ENCODE measurements at regions not wholly inside any gene's neighbourhood (a gene's known extent, or its start where the extent isn't known, plus 50 kb on each side); places are given as distances from the start of the nearest gene placed in this dataset.

GRCh38 chr4:176569301-176569700, 223.4 kb downstream of the VEGFC start:
- no peak overlapping the region for H3K4me3 Mint-ChIP-seq (ENCODE audit: low read depth)
- DNase-seq (ENCODE audit: low spot score, unreplicated experiment): no peak
- H3K9me3 Mint-ChIP-seq (ENCODE audit: low read depth): no peaks in the 10 kb centered on the region
- peaks cover 12% of the 10 kb centered on the region for H3K27me3 Mint-ChIP-seq
- H3K27ac Mint-ChIP-seq: no peak overlapping the region
- TF ChIP-seq CTCF (IDR thresholded peaks at IDR 0.05; ENCODE audit: unreplicated experiment): no peak
- no peaks in the 10 kb centered on the region for H3K36me3 Mint-ChIP-seq (ENCODE audit: insufficient read depth)
- no peaks in the 10 kb centered on the region for H3K4me1 Mint-ChIP-seq (ENCODE audit: low read depth)

GRCh38 chr4:176571206-176571605, 221.5 kb downstream of the VEGFC start:
- Mint-ChIP-seq H3K4me3 (ENCODE audit: low read depth) (no peak overlapping the region), H3K9me3 (ENCODE audit: low read depth) (no peaks in the 10 kb centered on the region), H3K36me3 (ENCODE audit: insufficient read depth) (no peaks in the 10 kb centered on the region), H3K27ac (no peak overlapping the region), H3K4me1 (ENCODE audit: low read depth) (no peaks in the 10 kb centered on the region), H3K27me3 (peaks cover 28% of the 10 kb centered on the region)
- TF ChIP-seq CTCF (IDR thresholded peaks at IDR 0.05; ENCODE audit: unreplicated experiment): no peak
- DNase-seq (ENCODE audit: low spot score, unreplicated experiment): no peak

- H3K27ac Mint-ChIP-seq: no peak overlapping the region
- H3K36me3 Mint-ChIP-seq (ENCODE audit: insufficient read depth): no peaks in the 10 kb centered on the region
- H3K27me3 Mint-ChIP-seq: peaks cover 40% of the 10 kb centered on the region
- no peak overlapping the region for H3K4me3 Mint-ChIP-seq (ENCODE audit: low read depth)
- no peak for DNase-seq (ENCODE audit: low spot score, unreplicated experiment)
- H3K9me3 Mint-ChIP-seq (ENCODE audit: low read depth): no peaks in the 10 kb centered on the region
- no peak for TF ChIP-seq CTCF (IDR thresholded peaks at IDR 0.05; ENCODE audit: unreplicated experiment)
- H3K4me1 Mint-ChIP-seq (ENCODE audit: low read depth): peaks cover 18% of the 10 kb centered on the region
Observed at GRCh38 chr4:176575141-176575730, 217.5 kb downstream of the VEGFC start.

- no peak overlapping the region for H3K4me3 Mint-ChIP-seq (ENCODE audit: low read depth)
- H3K36me3 Mint-ChIP-seq (ENCODE audit: insufficient read depth): no peaks in the 10 kb centered on the region
- peaks cover 39% of the 10 kb centered on the region for H3K27me3 Mint-ChIP-seq
- TF ChIP-seq CTCF (IDR thresholded peaks at IDR 0.05; ENCODE audit: unreplicated experiment): no peak
- H3K4me1 Mint-ChIP-seq (ENCODE audit: low read depth): peaks cover 24% of the 10 kb centered on the region
- DNase-seq (ENCODE audit: low spot score, unreplicated experiment): no peak
- H3K9me3 Mint-ChIP-seq (ENCODE audit: low read depth): peaks cover 3% of the 10 kb centered on the region
- H3K27ac Mint-ChIP-seq: peak overlapping the region; percentile 69
Observed at GRCh38 chr4:176579226-176579625, 213.5 kb downstream of the VEGFC start.

- H3K9me3 Mint-ChIP-seq (ENCODE audit: low read depth): peaks cover 6% of the 10 kb centered on the region
- peaks cover 4% of the 10 kb centered on the region for H3K27me3 Mint-ChIP-seq
- no peak for TF ChIP-seq CTCF (IDR thresholded peaks at IDR 0.05; ENCODE audit: unreplicated experiment)
- H3K4me3 Mint-ChIP-seq (ENCODE audit: low read depth): no peak overlapping the region
- H3K4me1 Mint-ChIP-seq (ENCODE audit: low read depth): peaks cover 23% of the 10 kb centered on the region
- no peak for DNase-seq (ENCODE audit: low spot score, unreplicated experiment)
- H3K36me3 Mint-ChIP-seq (ENCODE audit: insufficient read depth): no peaks in the 10 kb centered on the region
- H3K27ac Mint-ChIP-seq: no peak overlapping the region
Observed at GRCh38 chr4:176583278-176583677, 209.4 kb downstream of the VEGFC start.

Measured in progenitor cell of endocrine pancreas (in vitro differentiated cells).